ENCODE measurements at regions not wholly inside any gene's neighbourhood (a gene's known extent, or its start where the extent isn't known, plus 50 kb on each side); places are given as distances from the start of the nearest gene placed in this dataset.

GRCh38 chr2:234684466-234684865 is 187.6 kb upstream of the ARL4C start:
- Histone ChIP-seq H3K27ac (no peak overlapping the region), H3K4me1 (no peaks in the 10 kb centered on the region), H3K9me3 (no peaks in the 10 kb centered on the region), H3K36me3 (ENCODE audit: low read depth, missing control alignments) (no peaks in the 10 kb centered on the region), H3K4me3 (no peak overlapping the region), H3K27me3 (no peaks in the 10 kb centered on the region)
- DNase-seq = no peak
- WGBS, 2 donors = 82 to 87% methylated on average over 1 of the region's 1 CpG
- TF ChIP-seq POLR2A (IDR thresholded peaks at IDR 0.05) (no peak), CTCF (IDR thresholded peaks at IDR 0.05) (no peak)
- intact Hi-C loops (cut with DNase I; ENCODE audit: low total_unique reads) = no loop called here

- Histone ChIP-seq H3K27me3 (no peaks in the 10 kb centered on the region), H3K4me3 (no peak overlapping the region), H3K27ac (no peak overlapping the region), H3K36me3 (ENCODE audit: low read depth, missing control alignments) (no peaks in the 10 kb centered on the region), H3K9me3 (no peaks in the 10 kb centered on the region), H3K4me1 (no peaks in the 10 kb centered on the region)
- WGBS, 2 donors = 51 to 64% methylated on average over 3 of the region's 3 CpGs
- intact Hi-C loops (cut with DNase I; ENCODE audit: low total_unique reads) = no loop called here
- DNase-seq = no peak
- TF ChIP-seq POLR2A (IDR thresholded peaks at IDR 0.05) = no peak
- TF ChIP-seq CTCF (IDR thresholded peaks at IDR 0.05) = no peak
These were observed 187.1 kb upstream of the ARL4C start for GRCh38 chr2:234683950-234684349.

- no peak for TF ChIP-seq CTCF (IDR thresholded peaks at IDR 0.05)
- TF ChIP-seq POLR2A (IDR thresholded peaks at IDR 0.05) = no peak
- DNase-seq = no peak
These were observed 185.8 kb upstream of the ARL4C start for GRCh38 chr2:234682492-234683228.

GRCh38 chr2:234680688-234681619 is 184.1 kb upstream of the ARL4C start:
- Histone ChIP-seq H3K36me3 (ENCODE audit: low read depth, missing control alignments) (no peaks in the 10 kb centered on the region), H3K4me3 (no peak overlapping the region), H3K4me1 (no peaks in the 10 kb centered on the region), H3K9me3 (no peaks in the 10 kb centered on the region), H3K27ac (no peak overlapping the region), H3K27me3 (no peaks in the 10 kb centered on the region)
- intact Hi-C loops (cut with DNase I; ENCODE audit: low total_unique reads) = no loop called here
- 90 to 91% methylated on average over 9 of the region's 9 CpGs for WGBS, 2 donors
- TF ChIP-seq POLR2A (IDR thresholded peaks at IDR 0.05) (no peak), CTCF (IDR thresholded peaks at IDR 0.05) (no peak)
- no peak for DNase-seq

More at GRCh38 chr2:234682492-234683228, 185.8 kb upstream of the ARL4C start:
- H3K27ac ChIP-seq = no peak overlapping the region
- H3K36me3 ChIP-seq (ENCODE audit: low read depth, missing control alignments) = no peaks in the 10 kb centered on the region
- no peaks in the 10 kb centered on the region for H3K27me3 ChIP-seq
- no peaks in the 10 kb centered on the region for H3K4me1 ChIP-seq
- intact Hi-C loops (cut with DNase I; ENCODE audit: low total_unique reads) = no loop called here
- H3K9me3 ChIP-seq = no peaks in the 10 kb centered on the region
- H3K4me3 ChIP-seq = no peak overlapping the region
- WGBS, 2 donors = 74 to 83% methylated on average over 4 of the region's 4 CpGs
